Left renal cortex interstitium (tissue), 4 donors: ENCODE measurements at regions not wholly inside any gene's neighbourhood (a gene's known extent, or its start where the extent isn't known, plus 50 kb on each side); places are given as distances from the start of the nearest gene placed in this dataset.
"Not testable (repeated sequence)": the region's sequence is repeated elsewhere in the genome, so short reads cannot be mapped to it uniquely, and the experiment has no call there.

Experiments used
- DNase-seq, 4 donors: peaks; one replicate each; pipeline ENCODE4 v3.0.0-alpha.2; 2013; ENCODE audit warnings: low read depth in 4 of 4, low spot score in 2 of 4, missing footprints in 1 of 4

DNA sequence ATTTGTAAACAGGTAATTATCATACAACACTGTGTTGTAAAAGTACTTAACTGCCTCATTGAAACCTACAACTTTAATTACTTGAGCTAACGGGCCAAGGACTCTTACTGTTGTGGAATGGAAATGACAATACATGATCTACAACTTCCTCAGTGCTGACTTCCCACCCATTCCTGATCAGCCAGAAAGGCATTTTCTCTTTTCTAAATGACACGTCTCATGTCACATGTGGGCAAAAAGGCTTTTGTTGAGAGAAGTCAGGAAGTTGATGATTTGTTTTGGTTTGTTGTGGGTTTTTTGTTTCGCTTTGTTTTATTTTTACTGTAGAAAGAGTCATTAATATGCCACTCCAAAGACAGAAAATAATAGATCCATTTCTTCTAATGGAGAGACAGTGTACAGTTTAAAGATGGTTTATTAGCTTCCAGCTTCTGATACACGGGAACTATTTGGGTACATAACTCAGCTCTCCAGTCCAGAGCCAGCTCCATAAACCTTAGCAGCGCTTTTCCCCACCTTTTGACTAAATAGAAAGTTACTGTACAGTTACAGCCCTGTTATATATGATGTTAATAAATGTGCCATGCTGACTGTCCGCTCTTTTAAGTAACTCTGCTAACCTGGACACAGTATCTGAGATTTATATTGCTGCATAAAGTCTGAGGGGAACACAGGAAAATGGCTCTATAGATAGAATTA is 509.4 kb upstream of the API5 start:
- peak in 3 of 4 donors; percentile 23 to 31 (median 29) for DNase-seq

DNA sequence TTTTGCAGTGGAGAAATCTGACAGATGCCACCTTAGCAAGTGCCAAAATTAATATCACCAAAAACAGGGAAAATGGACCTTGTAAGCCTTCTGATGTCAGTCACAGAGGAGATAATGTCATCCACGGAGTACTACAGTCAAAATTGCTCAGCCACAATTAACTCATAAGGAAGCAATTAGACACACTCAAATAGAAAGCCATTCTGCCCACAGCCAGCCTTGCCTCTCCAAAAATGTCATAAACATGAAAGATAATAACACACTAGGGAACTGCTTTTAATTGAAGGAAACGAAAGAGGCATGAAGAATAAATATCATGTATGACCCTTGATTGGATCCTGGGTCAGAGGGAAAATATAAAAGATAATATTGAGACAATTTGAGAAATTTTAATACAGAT is 505.6 kb upstream of the API5 start:
- no peak for DNase-seq

DNA sequence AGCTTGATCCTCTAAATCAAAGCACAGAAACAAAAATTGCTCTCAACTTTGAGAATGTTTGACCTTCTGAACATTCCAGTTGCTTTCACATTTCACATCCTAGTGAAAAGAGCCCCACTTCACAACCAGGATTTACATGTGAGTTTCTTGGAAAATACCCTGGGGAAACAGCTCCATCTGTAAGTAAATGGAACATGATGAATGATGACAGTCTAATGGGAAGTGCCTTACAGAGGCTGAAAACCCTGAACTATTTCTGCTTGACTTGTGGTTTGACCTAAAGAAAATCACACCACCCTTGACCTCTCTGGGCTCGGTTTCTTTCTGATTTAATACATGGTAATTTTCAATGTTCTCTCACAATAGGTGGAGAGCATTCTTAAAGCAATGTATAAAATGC is 499.4 kb upstream of the API5 start:
- DNase-seq: peak in 2 of 4 donors; percentile 24 to 27

DNA sequence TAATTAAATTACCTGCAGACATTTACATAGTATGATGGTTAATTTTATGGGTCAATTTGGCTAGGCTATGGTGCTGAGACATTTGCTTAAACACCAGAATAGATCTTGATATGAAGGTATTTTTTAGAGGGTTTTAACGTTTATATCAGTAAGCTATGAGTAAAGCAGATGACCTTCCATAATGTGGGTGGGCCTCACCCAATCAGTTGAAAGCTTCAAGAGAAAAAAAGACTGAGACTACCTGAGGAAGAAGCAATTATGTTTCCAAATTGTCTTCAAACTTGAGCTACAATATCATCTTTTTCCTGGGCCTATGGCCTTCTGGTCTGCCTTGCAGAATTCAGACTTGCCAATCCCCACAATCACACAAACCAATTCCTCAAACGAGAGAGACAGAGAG is 498.8 kb upstream of the API5 start:
- DNase-seq: no peak

DNA sequence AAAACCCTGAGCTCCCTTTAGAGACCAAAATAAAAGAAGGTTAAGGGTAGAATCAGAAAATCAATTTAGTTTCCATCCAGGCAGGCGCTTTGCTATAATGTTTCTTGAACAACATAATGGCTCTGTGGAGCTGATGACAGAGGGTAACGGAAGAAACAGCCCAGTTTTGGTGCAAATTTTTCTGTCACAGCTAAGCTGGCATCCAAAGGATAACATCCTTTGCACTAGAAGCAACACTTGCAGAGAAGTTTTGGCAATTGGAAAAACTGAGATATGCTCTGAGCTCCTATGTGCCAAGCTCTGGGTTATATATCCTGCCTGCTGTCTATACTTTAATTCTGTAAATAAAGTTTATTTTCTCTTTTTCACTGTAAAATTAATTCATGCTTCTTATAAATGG is 495.3 kb upstream of the API5 start:
- DNase-seq: no peak

DNA sequence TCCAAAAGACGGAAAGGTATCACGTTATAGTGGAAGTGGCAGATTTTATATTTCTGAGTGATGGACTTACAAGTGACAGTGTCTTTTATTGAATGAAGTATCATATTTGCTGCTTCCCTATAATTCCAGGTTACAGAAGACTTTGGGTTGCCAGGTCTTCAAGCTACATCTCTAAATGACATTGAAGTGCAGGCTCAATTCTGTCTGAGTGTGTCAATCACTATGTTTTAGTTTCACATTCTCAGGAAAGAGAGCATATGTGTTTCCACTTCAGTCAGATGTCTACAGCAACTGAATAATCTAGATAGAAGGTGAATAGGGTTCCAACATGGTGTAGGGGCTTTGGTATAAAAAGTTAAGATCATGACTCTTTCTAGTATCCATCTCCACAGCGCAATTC is 492.7 kb upstream of the API5 start:
- DNase-seq: no peak

DNA sequence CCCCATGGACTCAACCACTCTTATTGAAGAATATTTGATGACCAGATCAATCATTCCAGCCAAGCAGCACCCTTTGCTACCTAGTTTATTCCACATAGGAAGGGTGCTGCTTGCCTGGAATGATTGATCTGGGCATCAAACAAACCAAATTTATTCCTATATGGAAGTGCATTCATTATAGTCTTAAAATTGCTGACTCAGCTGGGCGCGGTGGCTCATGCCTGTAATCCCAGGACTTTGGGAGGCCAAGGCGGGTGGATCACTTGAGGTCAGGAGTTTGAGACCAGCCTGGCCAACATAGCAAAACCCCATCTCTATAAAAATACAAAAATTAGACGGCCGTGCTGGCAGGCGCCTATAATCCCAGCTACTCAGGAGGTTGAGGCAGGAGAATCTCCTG is 489.6 kb upstream of the API5 start:
- DNase-seq: not testable (repeated sequence)

DNA sequence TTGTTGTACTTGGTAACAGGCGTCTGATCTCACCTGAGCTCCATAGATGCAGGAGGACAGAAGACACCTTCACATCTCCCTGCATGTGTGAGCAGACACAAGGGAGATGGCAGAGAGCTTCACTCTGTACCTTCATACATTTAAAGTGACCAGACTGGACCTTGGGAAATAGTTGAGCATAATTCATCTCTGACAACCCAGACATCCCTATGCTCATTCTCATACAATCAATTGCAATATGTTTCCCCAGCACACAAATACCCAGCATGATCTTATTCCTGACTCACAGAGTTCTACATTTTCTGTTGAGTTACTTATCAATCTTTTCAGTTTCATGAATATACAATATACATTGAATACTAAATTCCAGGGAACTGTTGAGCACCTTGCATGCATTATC is 488.2 kb upstream of the API5 start:
- no peak for DNase-seq

DNA sequence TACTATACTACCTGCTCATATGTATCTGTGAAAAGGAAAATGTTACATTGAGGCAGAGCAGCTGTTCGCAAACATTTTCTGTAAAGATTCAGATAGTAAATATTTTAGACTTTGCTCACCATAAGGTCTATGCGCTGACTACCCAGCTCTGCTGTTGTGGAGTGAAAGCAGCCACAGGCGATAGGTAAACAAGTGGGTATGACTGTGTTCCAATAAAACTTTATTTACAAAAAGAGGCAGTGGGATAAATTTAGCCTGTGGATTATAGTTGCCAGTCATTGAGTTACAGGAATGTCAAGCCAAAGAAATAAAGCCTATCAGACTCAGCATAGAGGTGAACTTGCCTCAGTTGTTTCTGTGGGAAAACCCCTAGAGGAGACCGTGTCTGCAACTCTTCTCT is 487.7 kb upstream of the API5 start:
- DNase-seq: no peak

DNA sequence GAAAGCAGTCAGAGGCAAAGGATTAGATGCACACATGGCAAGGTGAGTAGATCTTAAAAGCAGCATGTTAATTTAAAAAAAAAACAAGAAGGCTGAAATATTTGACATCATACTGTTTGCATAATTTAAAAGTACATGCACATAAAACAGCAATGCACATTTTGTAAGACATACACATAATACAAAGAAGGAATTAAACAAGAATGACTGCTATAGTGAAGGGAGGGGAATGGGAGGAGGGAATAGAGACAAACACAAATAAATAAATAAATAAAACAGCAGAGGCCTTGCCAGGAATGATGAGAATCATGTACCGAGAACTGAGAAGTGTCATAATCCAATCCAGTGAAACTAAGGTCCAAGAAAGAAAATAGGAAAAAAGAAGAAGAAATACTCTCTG is 486.2 kb upstream of the API5 start:
- no peak for DNase-seq

DNA sequence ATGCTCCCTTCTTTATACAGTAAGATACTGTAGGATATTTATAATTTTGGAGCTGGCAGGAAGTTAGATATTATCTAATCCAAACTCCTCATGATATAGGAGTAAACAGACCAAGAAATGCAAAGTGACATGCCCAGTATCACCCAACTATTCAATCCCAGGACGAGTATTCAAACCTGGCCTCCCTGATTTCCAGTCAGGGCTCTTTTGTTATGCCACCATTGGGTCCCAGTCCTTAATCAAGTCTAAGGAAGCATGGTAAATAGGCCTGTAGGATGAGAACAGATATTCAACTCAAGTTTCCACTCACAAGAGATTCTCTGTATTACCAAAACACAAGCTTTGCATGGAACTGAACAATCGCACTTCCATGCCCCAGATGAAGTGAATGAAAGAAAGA is 484.0 kb upstream of the API5 start:
- no peak for DNase-seq

DNA sequence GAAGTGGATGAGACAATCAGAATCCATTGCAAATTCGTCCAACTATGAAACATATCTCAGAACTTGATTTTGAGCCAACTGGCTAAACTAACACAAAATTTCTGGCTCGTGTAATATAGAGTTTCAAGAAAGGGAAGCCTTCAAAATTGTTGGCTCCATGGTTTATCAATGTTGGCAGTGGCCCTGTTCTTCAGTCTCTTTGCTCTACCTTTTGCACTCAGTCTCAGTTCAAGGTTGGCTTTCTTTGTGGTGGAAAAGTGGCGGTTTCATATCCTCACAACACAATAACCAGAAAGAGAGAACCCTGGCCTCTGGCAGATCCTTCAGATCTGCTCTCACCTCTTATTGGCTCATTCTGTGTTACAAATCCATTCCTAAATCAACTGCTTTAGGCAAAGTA is 473.8 kb upstream of the API5 start:
- DNase-seq: no peak

DNA sequence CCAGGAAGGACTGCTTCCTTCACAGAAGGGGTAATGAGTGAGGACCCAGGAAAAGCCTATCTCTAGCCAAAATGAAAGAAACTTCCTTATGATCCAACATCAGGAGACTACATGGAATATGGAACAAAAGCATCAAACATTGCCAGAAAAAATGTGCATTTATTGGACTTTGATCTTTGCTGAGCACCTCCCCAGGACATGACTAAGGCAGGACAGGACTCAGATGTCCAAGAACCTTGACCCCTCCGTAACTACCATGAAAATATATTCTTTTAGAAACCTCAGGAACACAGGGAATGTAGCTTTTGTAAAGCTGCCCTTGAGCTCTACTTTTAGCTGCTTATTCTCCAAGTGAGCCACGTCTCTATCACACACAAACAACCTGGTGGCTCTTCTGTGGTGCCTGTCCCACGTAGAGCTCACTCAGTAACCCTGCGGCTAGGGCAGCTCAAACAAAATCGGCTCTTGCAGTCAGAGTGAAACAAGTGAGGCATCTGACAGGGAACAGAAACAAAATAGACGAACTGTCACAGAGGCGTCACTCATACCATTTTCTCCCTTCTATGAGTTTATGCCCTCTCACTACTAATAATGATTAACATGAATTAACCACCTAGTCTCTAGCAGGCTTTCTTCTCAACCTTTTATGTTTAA is 471.5 kb upstream of the API5 start:
- DNase-seq: no peak

DNA sequence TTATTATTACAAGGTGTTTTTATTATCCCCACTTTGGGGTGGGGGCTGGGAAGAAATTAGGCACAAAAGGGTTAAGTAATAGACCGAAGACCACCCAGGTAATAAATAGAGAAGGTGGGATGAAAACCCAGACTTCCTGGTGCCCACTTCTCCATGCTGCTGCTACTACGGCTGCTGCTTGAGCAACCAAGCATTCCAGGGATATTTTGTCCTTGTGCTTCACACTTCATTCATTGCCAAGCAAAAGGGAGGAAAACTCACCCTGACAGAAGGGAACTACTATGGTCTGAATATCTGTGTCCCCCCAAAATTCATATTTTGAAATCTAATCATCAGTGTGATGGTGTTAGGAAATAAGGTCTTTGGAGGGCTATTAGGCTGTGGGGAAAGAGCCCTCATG is 470.9 kb upstream of the API5 start:
- no peak for DNase-seq

DNA sequence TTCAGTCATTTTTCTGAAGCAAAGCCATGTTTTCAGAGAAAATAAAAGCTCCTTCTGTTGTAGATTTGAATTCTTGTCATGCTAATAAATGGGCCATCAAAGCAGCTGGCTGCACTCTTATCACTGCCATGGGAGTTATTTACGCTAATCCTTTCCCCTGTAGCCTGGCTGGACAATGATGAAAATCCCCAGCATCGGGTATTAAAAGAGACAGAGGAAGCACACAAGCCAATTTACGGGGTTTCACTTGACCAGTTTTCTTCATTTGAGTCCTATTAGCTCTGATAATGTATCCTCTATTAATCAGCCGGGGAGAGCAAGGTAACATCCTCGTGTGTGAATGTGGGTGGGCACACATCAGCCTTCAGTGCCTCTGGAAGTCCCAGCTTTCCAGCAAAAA is 470.2 kb upstream of the API5 start:
- DNase-seq: no peak

DNA sequence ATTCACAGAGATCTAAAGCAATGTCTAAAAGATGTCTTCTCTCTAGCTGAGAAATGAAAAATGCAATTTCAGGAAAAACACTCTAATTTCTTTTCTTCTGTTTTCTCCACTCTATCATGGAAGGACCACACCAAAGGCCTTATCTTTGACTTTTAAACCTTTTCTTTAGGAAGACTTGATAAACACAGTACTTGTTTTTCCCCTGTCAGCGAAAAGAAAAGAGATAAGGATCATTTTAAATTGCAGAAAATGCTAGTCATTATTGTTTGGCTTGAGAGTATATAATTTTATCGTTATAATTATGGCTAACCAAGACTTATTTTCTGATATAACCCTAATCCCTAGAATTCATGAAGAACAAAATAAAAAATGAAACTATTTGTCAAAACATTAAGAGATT is 462.4 kb upstream of the API5 start:
- DNase-seq: no peak

DNA sequence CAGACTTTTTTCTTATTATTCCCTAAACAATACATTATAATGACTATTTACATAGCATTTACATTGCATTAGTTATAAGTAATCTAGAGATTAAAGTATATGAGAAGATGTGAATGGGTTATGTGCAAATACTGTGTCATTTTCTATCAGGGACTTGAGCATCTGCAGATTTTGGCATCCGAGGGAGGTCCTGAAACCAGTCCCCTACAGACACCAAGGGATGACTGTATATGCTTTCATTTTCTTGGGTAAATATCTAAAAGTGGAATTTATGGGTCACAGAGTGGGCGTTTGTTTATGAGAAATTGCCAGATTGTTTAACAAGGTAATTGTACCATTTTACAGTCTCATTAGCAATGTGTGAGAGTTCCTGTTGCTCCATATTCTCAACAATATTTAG is 454.5 kb upstream of the API5 start:
- DNase-seq: no peak

DNA sequence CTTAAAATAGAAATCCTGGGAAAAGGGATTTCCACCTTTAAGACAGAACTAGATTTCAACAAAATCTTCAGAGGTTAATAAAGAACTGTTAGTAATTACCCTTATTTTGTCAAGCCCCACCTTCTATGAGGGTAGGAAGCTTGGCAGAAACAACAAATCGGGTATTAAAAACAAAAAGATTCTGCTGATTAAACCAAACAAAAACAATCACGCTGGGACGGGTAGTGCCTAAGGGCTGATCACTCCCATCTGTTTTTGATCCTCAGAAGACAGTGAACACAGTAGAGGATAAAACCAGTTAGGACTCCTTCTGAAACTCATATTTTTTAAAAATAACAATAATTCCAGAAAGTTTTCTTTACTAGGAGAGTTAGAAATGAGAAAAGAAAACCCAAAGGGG is 441.3 kb upstream of the API5 start:
- no peak for DNase-seq

DNA sequence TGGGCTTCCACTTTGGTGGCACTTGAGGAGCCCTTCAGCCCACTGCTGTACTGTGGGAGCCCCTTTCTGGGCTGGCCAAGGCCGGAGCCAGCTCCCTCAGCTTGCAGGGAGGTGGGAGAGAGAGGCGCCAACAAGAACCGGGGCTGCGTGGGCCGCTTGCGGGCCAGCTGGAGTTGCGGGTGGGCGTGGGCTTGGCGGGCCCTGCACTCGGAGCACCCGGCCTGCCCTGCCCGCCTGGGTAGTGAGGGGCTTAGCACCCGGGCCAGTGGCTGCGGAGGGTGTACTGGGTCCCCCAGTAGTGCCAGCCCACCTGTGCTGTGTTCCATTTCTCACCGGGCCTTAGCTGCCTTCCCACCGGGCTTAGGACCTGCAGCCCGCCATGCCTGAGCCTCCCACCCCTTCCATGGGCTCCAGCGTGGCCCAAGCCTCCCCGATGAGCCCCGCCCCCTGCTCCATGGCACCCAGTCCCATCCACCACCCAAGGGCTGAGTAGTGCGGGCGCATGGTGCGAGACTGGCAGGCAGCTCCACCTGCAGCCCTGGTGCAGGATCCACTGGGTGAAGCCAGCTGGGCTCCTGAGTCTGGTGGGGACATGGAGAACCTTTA is 437.9 kb upstream of the API5 start:
- not testable (repeated sequence) for DNase-seq

DNA sequence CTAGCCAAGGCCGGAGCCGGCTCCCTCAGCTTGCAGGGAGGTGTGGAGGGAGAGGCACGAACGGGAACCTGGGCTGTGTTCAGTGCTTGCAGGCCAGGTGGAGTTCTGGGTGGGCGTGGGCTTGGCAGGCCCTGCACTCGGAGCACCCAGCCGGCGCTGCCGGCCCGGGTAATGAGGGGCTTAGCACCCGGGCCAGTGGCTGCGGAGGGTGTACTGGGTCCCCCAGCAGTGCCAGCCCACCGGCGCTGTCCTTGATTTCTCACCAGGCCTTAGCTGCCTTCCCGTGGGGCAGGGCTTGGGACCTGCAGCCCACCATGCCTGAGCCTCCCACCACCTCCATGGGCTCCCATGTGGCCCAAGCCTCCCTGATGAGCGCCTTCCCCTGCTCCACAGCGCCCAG is 430.5 kb upstream of the API5 start:
- not testable (repeated sequence) for DNase-seq

DNA sequence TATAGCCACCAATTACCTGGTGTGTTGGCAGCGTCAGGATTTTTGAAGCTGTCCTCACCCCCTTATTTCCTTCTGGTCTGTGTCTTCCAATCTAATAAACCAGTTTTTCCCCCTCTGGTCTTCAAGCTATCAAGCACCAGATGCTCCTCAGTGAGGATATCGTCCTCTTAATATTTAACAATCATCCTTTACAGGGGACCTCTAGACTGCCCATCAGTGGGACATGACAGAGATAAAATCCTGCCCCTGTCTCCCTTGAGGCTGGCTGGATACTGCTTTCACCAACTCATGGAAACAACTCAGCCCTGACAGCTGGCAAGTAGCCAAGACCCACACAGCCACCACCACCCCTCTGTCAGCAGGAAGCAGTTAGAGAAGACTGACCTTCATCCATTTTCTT is 421.0 kb upstream of the API5 start:
- peak in 2 of 4 donors; percentile 1 to 12 for DNase-seq

DNA sequence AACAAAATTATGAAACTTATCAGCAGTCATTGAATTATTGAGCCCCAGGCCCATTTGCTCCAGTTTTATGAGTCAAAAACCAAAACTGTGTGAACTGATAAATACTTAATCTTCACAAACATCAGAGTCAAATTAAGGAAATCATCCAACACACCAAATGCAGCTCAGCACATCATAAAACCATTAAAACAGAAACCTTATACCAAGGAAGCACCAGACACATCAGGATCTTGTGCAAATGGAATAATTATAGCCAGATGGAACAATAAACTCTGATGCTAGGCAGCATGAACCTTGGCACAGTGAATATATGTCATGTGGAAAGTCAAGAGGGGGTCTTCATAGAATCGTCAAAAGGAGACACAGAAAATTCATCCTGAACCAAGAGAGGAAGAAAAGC is 410.7 kb upstream of the API5 start:
- no peak for DNase-seq
